ENCODE measurements at regions not wholly inside any gene's neighbourhood (a gene's known extent, or its start where the extent isn't known, plus 50 kb on each side); places are given as distances from the start of the nearest gene placed in this dataset.
"Not testable (repeated sequence)": the region's sequence is repeated elsewhere in the genome, so short reads cannot be mapped to it uniquely, and the experiment has no call there.

GRCh38 chr7:6930081-6930635, 104.1 kb upstream of the CCZ1B start:
- not testable (repeated sequence) for H3K4me3 ChIP-seq; DNase-seq (ENCODE audit: low read depth in 1 of 2, low spot score in 2 of 2); H3K9me3 ChIP-seq (replicated peaks); H3K36me3 ChIP-seq; H3K27me3 ChIP-seq (replicated peaks); H3K4me1 ChIP-seq (replicated peaks); H3K27ac ChIP-seq

GRCh38 chr7:6930787-6931186, 104.7 kb upstream of the CCZ1B start:
- not testable (repeated sequence) for DNase-seq (ENCODE audit: low read depth in 1 of 2, low spot score in 2 of 2); H3K4me1 ChIP-seq (replicated peaks); H3K27ac ChIP-seq; H3K36me3 ChIP-seq; H3K4me3 ChIP-seq; H3K9me3 ChIP-seq (replicated peaks); H3K27me3 ChIP-seq (replicated peaks)

GRCh38 chr7:6931456-6931855, 105.4 kb upstream of the CCZ1B start:
- not testable (repeated sequence) for H3K27me3 ChIP-seq (replicated peaks); H3K4me1 ChIP-seq (replicated peaks); H3K36me3 ChIP-seq; DNase-seq (ENCODE audit: low read depth in 1 of 2, low spot score in 2 of 2); H3K4me3 ChIP-seq; H3K9me3 ChIP-seq (replicated peaks); H3K27ac ChIP-seq

DNA sequence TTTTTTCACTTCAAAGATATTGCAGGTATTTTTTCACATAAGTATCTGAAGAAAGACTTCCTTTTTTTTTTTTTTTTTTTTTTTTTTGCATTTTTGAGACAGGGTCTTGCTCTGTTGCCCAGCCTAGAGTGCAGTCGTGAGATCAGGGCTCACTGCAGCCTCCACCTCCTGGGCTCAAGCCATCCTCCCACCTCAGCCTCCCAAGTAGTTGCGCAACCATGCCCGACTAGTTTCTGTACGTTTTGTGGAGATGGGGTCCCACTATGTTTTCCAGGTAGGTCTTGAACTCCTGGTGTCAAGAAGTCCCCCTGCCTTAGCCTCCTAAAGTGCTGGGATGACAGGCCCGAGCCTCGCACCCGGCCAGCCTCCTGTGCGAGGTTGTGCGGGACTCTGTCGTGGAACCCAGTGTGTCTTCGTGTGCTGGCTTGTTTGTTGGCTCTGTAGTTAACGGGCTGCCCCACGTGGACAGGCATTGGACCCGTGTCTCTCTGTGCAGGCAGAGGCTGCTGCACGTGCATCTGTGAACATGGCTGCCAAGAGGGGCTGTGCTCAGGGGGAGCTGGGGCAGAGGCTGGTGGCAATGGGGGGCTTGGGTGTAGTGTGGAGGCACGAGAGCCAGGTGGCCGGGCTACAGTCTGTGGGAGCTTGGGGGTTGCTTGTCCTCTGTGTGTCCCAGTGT, 108.0 kb upstream of the CCZ1B start:
- not testable (repeated sequence) for H3K4me1 ChIP-seq (replicated peaks); H3K27me3 ChIP-seq (replicated peaks); H3K27ac ChIP-seq; DNase-seq (ENCODE audit: low read depth in 1 of 2, low spot score in 2 of 2); H3K9me3 ChIP-seq (replicated peaks); H3K36me3 ChIP-seq; H3K4me3 ChIP-seq

- H3K27ac ChIP-seq: no peak overlapping the region
- no peak overlapping the region for H3K4me3 ChIP-seq
- DNase-seq (ENCODE audit: low read depth in 1 of 2, low spot score in 2 of 2): no peak
- peaks cover 4% of the 10 kb centered on the region for H3K4me1 ChIP-seq (replicated peaks)
- H3K36me3 ChIP-seq: no peaks in the 10 kb centered on the region
- H3K9me3 ChIP-seq (replicated peaks): no peaks in the 10 kb centered on the region
- no peaks in the 10 kb centered on the region for H3K27me3 ChIP-seq (replicated peaks)
Measured at GRCh38 chr7:6934981-6935380, 108.9 kb upstream of the CCZ1B start.

- not testable (repeated sequence) for H3K4me3 ChIP-seq; H3K27ac ChIP-seq; H3K4me1 ChIP-seq (replicated peaks); H3K36me3 ChIP-seq; H3K27me3 ChIP-seq (replicated peaks); H3K9me3 ChIP-seq (replicated peaks)
- DNase-seq (ENCODE audit: low read depth in 1 of 2, low spot score in 2 of 2): peak; percentile 40 to 71
Measured at GRCh38 chr7:6936626-6937025, 110.6 kb upstream of the CCZ1B start.

DNA sequence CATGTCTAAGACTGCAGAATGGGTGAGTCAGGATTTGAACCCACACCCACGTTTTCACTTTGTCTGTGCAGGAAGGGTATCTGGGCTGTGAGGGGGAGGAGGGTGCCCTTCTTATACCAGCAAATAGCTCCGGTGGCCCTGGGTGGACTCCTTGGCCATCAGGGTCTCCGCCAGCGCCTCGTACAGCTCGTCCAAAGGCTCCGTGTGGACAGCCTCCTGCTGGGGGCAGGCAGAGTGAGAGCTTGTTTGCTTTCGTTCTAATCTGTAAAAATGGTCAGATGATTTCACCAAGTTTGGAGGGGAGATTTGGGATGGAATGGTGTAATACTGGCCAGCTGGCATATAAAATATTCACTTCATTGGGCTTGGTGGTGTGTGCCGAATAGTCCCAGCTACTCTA, 111.7 kb upstream of the CCZ1B start:
- not testable (repeated sequence) for H3K4me1 ChIP-seq (replicated peaks); H3K9me3 ChIP-seq (replicated peaks); DNase-seq (ENCODE audit: low read depth in 1 of 2, low spot score in 2 of 2); H3K4me3 ChIP-seq; H3K27ac ChIP-seq; H3K27me3 ChIP-seq (replicated peaks); H3K36me3 ChIP-seq

- not testable (repeated sequence) for H3K4me3 ChIP-seq; H3K27ac ChIP-seq; H3K36me3 ChIP-seq; H3K4me1 ChIP-seq (replicated peaks); H3K9me3 ChIP-seq (replicated peaks); H3K27me3 ChIP-seq (replicated peaks)
- DNase-seq (ENCODE audit: low read depth in 1 of 2, low spot score in 2 of 2): peak in 1 of 2 experiments; percentile 10
Measured at GRCh38 chr7:6938284-6938683, 112.2 kb upstream of the CCZ1B start.

GRCh38 chr7:6939126-6939525, 113.1 kb upstream of the CCZ1B start:
- H3K4me3 ChIP-seq; H3K36me3 ChIP-seq; DNase-seq (ENCODE audit: low read depth in 1 of 2, low spot score in 2 of 2); H3K9me3 ChIP-seq (replicated peaks); H3K27ac ChIP-seq; H3K27me3 ChIP-seq (replicated peaks); H3K4me1 ChIP-seq (replicated peaks): not testable (repeated sequence)

- H3K36me3 ChIP-seq; H3K27me3 ChIP-seq (replicated peaks); DNase-seq (ENCODE audit: low read depth in 1 of 2, low spot score in 2 of 2); H3K9me3 ChIP-seq (replicated peaks); H3K27ac ChIP-seq; H3K4me3 ChIP-seq; H3K4me1 ChIP-seq (replicated peaks): not testable (repeated sequence)
Measured at GRCh38 chr7:6939896-6940295, 113.8 kb upstream of the CCZ1B start.

DNA sequence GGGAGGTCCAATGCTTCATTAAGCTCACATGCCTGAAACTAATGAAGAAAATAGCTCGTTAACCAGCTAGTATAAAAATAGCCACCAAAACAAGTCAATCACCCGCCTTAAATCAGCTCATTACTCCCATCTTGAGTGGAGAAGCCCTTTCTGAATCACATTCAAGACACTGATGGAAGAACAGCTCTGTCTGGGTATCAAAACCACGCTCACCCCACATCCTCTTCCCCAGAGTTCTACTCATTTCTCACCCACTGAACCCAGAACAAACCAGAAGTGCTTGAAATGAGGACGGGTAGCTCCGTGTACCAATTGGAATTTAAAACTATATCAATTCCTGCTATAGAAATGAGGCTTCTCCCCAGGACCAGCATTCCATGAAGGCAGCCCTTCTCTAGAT, 120.8 kb upstream of the CCZ1B start:
- not testable (repeated sequence) for DNase-seq (ENCODE audit: low read depth in 1 of 2, low spot score in 2 of 2); H3K4me1 ChIP-seq (replicated peaks); H3K36me3 ChIP-seq; H3K4me3 ChIP-seq; H3K27me3 ChIP-seq (replicated peaks); H3K27ac ChIP-seq; H3K9me3 ChIP-seq (replicated peaks)

DNA sequence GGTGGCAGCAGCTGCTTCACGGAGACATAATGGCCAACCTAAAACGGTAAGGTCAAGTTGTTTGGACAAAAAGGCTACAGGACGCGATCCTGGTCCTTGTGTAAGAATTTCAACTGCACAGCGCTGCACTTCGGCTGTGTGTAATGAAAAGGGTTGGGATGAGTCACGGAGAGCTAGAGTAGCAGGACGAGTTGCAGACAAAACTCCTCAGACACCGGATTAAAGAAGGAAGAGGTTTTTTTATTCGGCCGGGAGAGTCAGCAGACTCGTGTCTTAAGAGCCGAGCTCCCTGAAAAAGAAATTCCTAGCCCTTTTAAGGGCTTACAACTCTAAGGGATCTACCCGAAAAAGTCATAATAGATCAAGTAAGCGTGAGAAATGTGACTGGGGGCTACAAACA, 124.2 kb upstream of the CCZ1B start:
- not testable (repeated sequence) for DNase-seq (ENCODE audit: low read depth in 1 of 2, low spot score in 2 of 2); H3K36me3 ChIP-seq; H3K4me1 ChIP-seq (replicated peaks); H3K27ac ChIP-seq; H3K4me3 ChIP-seq; H3K27me3 ChIP-seq (replicated peaks); H3K9me3 ChIP-seq (replicated peaks)

DNA sequence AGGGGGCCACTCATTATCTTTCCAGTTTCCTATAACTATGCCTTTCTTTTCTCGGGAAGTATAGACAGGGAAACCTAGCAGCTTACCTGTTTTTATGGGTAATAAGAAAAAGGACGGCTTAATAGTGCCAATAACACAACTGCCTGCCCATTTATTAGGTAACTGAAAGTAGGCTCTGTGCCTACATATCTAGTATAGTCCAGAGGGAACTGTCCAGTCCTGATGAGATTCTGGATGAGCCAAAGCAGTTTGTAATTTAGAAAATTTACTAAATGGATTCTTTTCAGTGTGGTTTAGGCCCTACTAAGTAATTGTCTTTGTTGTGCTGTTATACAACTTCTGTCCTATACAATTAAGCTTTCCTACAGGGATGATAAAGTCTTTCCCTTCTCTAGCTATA, 125.5 kb upstream of the CCZ1B start:
- DNase-seq (ENCODE audit: low read depth in 1 of 2, low spot score in 2 of 2); H3K9me3 ChIP-seq (replicated peaks); H3K4me1 ChIP-seq (replicated peaks); H3K36me3 ChIP-seq; H3K27ac ChIP-seq; H3K4me3 ChIP-seq; H3K27me3 ChIP-seq (replicated peaks): not testable (repeated sequence)

DNA sequence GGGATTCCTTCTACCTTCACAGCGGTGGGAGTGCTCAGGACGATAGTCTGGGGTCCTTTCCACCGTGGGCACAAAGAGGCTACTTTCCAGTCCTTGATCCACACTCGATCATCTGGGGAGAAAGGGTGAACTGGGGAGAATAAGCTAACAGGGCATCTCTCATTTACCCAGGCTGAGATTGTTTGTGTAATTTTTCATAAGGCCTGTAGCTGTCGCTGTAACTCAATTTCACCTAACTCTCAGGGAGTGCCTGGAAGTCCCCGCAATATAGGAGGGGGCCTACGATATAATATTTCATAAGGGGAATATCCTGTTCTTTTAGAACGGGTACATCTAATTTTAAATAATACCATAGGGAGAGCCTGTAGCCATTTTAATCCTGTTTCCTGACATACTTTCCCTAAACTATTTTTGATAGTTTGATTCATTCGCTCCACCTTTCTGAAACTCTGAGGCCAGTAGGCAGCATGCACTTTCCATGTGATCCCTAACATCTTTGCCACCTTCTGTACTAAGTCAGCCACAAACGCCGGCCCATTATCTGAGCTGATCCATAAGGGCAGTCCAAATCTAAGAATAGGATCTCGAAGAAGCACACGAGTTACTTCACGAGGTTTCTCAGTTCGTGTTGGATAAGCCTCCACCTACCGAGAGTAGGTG, 127.2 kb upstream of the CCZ1B start:
- not testable (repeated sequence) for H3K9me3 ChIP-seq (replicated peaks); H3K36me3 ChIP-seq; DNase-seq (ENCODE audit: low read depth in 1 of 2, low spot score in 2 of 2); H3K27ac ChIP-seq; H3K27me3 ChIP-seq (replicated peaks); H3K4me3 ChIP-seq; H3K4me1 ChIP-seq (replicated peaks)

GRCh38 chr7:6953798-6954181, 127.7 kb upstream of the CCZ1B start:
- not testable (repeated sequence) for H3K4me3 ChIP-seq; H3K27ac ChIP-seq; DNase-seq (ENCODE audit: low read depth in 1 of 2, low spot score in 2 of 2); H3K9me3 ChIP-seq (replicated peaks); H3K27me3 ChIP-seq (replicated peaks); H3K4me1 ChIP-seq (replicated peaks); H3K36me3 ChIP-seq

Measured in SJSA1 (cell line).